ENCODE measurements at regions not wholly inside any gene's neighbourhood (a gene's known extent, or its start where the extent isn't known, plus 50 kb on each side); places are given as distances from the start of the nearest gene placed in this dataset.
"Not testable (repeated sequence)": the region's sequence is repeated elsewhere in the genome, so short reads cannot be mapped to it uniquely, and the experiment has no call there.

GRCh38 chr2:189312211-189312610 is 129.1 kb upstream of the WDR75 start:
- no peaks in the 10 kb centered on the region for H3K4me1 ChIP-seq
- no peaks in the 10 kb centered on the region for H3K27me3 ChIP-seq
- intact Hi-C loops (cut with DNase I; ENCODE audit: low total_unique reads) = no loop called here
- no peak for DNase-seq
- WGBS, 2 donors = 92 to 94% methylated on average over 9 to 12 of the region's 13 CpGs
- H3K27ac ChIP-seq = no peak overlapping the region
- TF ChIP-seq POLR2A (IDR thresholded peaks at IDR 0.05) = no peak
- TF ChIP-seq, protein P1, sequence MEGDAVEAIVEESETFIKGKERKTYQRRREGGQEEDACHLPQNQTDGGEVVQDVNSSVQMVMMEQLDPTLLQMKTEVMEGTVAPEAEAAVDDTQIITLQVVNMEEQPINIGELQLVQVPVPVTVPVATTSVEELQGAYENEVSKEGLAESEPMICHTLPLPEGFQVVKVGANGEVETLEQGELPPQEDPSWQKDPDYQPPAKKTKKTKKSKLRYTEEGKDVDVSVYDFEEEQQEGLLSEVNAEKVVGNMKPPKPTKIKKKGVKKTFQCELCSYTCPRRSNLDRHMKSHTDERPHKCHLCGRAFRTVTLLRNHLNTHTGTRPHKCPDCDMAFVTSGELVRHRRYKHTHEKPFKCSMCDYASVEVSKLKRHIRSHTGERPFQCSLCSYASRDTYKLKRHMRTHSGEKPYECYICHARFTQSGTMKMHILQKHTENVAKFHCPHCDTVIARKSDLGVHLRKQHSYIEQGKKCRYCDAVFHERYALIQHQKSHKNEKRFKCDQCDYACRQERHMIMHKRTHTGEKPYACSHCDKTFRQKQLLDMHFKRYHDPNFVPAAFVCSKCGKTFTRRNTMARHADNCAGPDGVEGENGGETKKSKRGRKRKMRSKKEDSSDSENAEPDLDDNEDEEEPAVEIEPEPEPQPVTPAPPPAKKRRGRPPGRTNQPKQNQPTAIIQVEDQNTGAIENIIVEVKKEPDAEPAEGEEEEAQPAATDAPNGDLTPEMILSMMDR (IDR thresholded peaks at IDR 0.05) = no peak
- no peaks in the 10 kb centered on the region for H3K9me3 ChIP-seq
- H3K4me3 ChIP-seq = no peak overlapping the region
- no peaks in the 10 kb centered on the region for H3K36me3 ChIP-seq (ENCODE audit: low read depth, missing control alignments)

DNA sequence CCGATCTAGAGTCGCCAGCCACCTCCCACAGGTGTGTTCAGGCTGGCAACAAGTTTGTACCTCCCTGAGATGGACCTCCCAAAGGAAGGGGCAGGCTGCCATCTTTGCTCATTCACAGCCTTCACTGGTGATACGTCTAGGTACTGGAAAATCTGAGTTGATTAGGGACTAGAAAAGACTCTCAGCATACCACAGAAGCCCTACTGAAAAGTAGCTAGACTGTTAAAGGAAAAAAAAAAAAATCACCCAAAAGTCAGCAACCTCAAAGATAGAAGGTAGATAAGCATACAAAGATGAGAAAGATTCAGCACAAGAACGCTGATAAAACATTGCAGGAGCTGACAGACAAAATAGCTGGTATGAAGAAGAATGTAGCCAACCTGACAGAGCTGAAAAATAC is 128.6 kb upstream of the WDR75 start:
- Histone ChIP-seq H3K4me3 (no peak overlapping the region), H3K27ac (no peak overlapping the region), H3K36me3 (ENCODE audit: low read depth, missing control alignments) (no peaks in the 10 kb centered on the region), H3K9me3 (no peaks in the 10 kb centered on the region), H3K4me1 (no peaks in the 10 kb centered on the region), H3K27me3 (no peaks in the 10 kb centered on the region)
- TF ChIP-seq, protein P1 (IDR thresholded peaks at IDR 0.05) = no peak
- no peak for TF ChIP-seq POLR2A (IDR thresholded peaks at IDR 0.05)
- intact Hi-C loops (cut with DNase I; ENCODE audit: low total_unique reads) = no loop called here
- DNase-seq = no peak
- 88 to 91% methylated on average over 4 of the region's 4 CpGs for WGBS, 2 donors

- Histone ChIP-seq H3K36me3 (ENCODE audit: low read depth, missing control alignments) (no peaks in the 10 kb centered on the region), H3K4me3 (no peak overlapping the region), H3K27ac (no peak overlapping the region), H3K27me3 (no peaks in the 10 kb centered on the region), H3K9me3 (no peaks in the 10 kb centered on the region), H3K4me1 (no peaks in the 10 kb centered on the region)
- intact Hi-C loops (cut with DNase I; ENCODE audit: low total_unique reads) = no loop called here
- no peak for TF ChIP-seq POLR2A (IDR thresholded peaks at IDR 0.05)
- TF ChIP-seq, protein P1 (IDR thresholded peaks at IDR 0.05) = no peak
- 68 to 88% methylated on average over 1 of the region's 1 CpG for WGBS, 2 donors
- no peak for DNase-seq
These were observed 122.5 kb upstream of the WDR75 start for GRCh38 chr2:189318761-189319160.

DNA sequence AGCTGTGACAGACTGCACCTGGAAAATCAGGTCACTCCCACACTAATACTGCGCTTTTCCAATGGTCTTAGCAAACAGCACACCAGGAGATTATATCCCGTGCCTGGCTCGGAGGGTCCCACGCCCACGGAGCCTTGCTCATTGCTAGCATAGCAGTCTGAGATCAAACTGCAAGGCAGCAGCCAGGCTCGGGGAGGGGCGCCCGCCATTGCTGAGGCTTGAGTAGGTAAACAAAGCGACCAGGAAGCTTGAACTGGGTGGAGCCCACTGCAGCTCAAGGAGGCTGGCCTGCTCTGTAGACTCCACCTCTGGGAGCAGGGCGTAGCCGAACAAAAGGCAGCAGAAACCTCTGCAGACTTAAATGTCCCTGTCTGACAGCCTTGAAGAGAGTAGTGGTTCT is 121.8 kb upstream of the WDR75 start:
- 97 to 98% methylated on average over 6 to 10 of the region's 11 CpGs for WGBS, 2 donors

GRCh38 chr2:189327879-189328847 is 113.1 kb upstream of the WDR75 start:
- no peak overlapping the region for H3K27ac ChIP-seq
- no peaks in the 10 kb centered on the region for H3K4me1 ChIP-seq
- H3K36me3 ChIP-seq (ENCODE audit: low read depth, missing control alignments) = no peaks in the 10 kb centered on the region
- H3K9me3 ChIP-seq = no peaks in the 10 kb centered on the region
- no peak for TF ChIP-seq POLR2A (IDR thresholded peaks at IDR 0.05)
- TF ChIP-seq, protein P1 (IDR thresholded peaks at IDR 0.05) = no peak
- no peak for DNase-seq
- H3K4me3 ChIP-seq = no peak overlapping the region
- 0 to 36% methylated on average over 2 of the region's 2 CpGs for WGBS, 2 donors
- intact Hi-C loops (cut with DNase I; ENCODE audit: low total_unique reads) = no loop called here
- no peaks in the 10 kb centered on the region for H3K27me3 ChIP-seq

More for the DNA sequence above, 121.8 kb upstream of the WDR75 start:
- H3K36me3 ChIP-seq (ENCODE audit: low read depth, missing control alignments); H3K27me3 ChIP-seq; DNase-seq; H3K9me3 ChIP-seq; H3K27ac ChIP-seq; H3K4me1 ChIP-seq; H3K4me3 ChIP-seq; intact Hi-C loops (cut with DNase I; ENCODE audit: low total_unique reads): not testable (repeated sequence)
